ENCODE measurements at regions not wholly inside any gene's neighbourhood (a gene's known extent, or its start where the extent isn't known, plus 50 kb on each side); places are given as distances from the start of the nearest gene placed in this dataset.
"Not testable (repeated sequence)": the region's sequence is repeated elsewhere in the genome, so short reads cannot be mapped to it uniquely, and the experiment has no call there.

GRCh38 chrY:9769312-9769711 lies 241.6 kb downstream of the TSPY10 start:
- TF ChIP-seq, protein P1, sequence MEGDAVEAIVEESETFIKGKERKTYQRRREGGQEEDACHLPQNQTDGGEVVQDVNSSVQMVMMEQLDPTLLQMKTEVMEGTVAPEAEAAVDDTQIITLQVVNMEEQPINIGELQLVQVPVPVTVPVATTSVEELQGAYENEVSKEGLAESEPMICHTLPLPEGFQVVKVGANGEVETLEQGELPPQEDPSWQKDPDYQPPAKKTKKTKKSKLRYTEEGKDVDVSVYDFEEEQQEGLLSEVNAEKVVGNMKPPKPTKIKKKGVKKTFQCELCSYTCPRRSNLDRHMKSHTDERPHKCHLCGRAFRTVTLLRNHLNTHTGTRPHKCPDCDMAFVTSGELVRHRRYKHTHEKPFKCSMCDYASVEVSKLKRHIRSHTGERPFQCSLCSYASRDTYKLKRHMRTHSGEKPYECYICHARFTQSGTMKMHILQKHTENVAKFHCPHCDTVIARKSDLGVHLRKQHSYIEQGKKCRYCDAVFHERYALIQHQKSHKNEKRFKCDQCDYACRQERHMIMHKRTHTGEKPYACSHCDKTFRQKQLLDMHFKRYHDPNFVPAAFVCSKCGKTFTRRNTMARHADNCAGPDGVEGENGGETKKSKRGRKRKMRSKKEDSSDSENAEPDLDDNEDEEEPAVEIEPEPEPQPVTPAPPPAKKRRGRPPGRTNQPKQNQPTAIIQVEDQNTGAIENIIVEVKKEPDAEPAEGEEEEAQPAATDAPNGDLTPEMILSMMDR (IDR thresholded peaks at IDR 0.05) = not testable (repeated sequence)
- TF ChIP-seq POLR2A (IDR thresholded peaks at IDR 0.05) = not testable (repeated sequence)
